ENCODE measurements at regions not wholly inside any gene's neighbourhood (a gene's known extent, or its start where the extent isn't known, plus 50 kb on each side); places are given as distances from the start of the nearest gene placed in this dataset.

- WGBS, 2 donors: 65 to 77% methylated on average over 2 of the region's 2 CpGs
- Histone ChIP-seq H3K4me3 (no peak overlapping the region), H3K4me1 (no peaks in the 10 kb centered on the region), H3K27ac (no peak overlapping the region), H3K9me3 (no peaks in the 10 kb centered on the region), H3K36me3 (no peaks in the 10 kb centered on the region), H3K27me3 (no peaks in the 10 kb centered on the region)
- FAIRE-seq: no peak
- ATAC-seq: no peak
- DNase-seq: no peak
- no peak for TF ChIP-seq CTCF (IDR thresholded peaks at IDR 0.05)
- intact Hi-C loops (cut with DNase I): loop anchor here in 1 of 3 donors (10.0 kb wide), 1 partner anchor 255 kb away; the partner anchor contains the start of gene HMX3
Measured at GRCh38 chr10:123389520-123389919, 235.3 kb downstream of the BUB3 start.

- DNase-seq (no peak), ATAC-seq (no peak), FAIRE-seq (no peak)
- Histone ChIP-seq H3K4me3 (no peak overlapping the region), H3K27ac (no peak overlapping the region), H3K9me3 (no peaks in the 10 kb centered on the region), H3K4me1 (no peaks in the 10 kb centered on the region), H3K27me3 (no peaks in the 10 kb centered on the region), H3K36me3 (no peaks in the 10 kb centered on the region)
- intact Hi-C loops (cut with DNase I): no loop called here
- 70 to 71% methylated on average over 4 of the region's 4 CpGs for WGBS, 2 donors
- TF ChIP-seq CTCF (IDR thresholded peaks at IDR 0.05): no peak
Measured at GRCh38 chr10:123390332-123390731, 236.1 kb downstream of the BUB3 start.

GRCh38 chr10:123390874-123391273 is 236.7 kb downstream of the BUB3 start:
- Histone ChIP-seq H3K27ac (no peak overlapping the region), H3K4me3 (no peak overlapping the region), H3K27me3 (no peaks in the 10 kb centered on the region), H3K4me1 (no peaks in the 10 kb centered on the region), H3K9me3 (no peaks in the 10 kb centered on the region), H3K36me3 (no peaks in the 10 kb centered on the region)
- intact Hi-C loops (cut with DNase I): no loop called here
- no peak for DNase-seq
- no peak for FAIRE-seq
- TF ChIP-seq CTCF (IDR thresholded peaks at IDR 0.05): no peak
- ATAC-seq: no peak
- 66 to 73% methylated on average over 9 of the region's 9 CpGs for WGBS, 2 donors

GRCh38 chr10:123391275-123392028 is 237.2 kb downstream of the BUB3 start:
- 59 to 69% methylated on average over 15 of the region's 15 CpGs for WGBS, 2 donors
- no peak for TF ChIP-seq CTCF (IDR thresholded peaks at IDR 0.05)
- FAIRE-seq: no peak

GRCh38 chr10:123392182-123392963 is 238.2 kb downstream of the BUB3 start:
- TF ChIP-seq CTCF (IDR thresholded peaks at IDR 0.05): no peak
- no peaks in the 10 kb centered on the region for H3K36me3 ChIP-seq
- WGBS, 2 donors: 61 to 67% methylated on average over 6 of the region's 6 CpGs
- no peaks in the 10 kb centered on the region for H3K4me1 ChIP-seq
- ATAC-seq: no peak
- no peaks in the 10 kb centered on the region for H3K27me3 ChIP-seq
- no peak for DNase-seq
- H3K9me3 ChIP-seq: no peaks in the 10 kb centered on the region
- no peak overlapping the region for H3K27ac ChIP-seq
- no peak overlapping the region for H3K4me3 ChIP-seq
- intact Hi-C loops (cut with DNase I): no loop called here
- FAIRE-seq: no peak

More at GRCh38 chr10:123391275-123392028, 237.2 kb downstream of the BUB3 start:
- DNase-seq (no peak), ATAC-seq (no peak)
- H3K4me3 ChIP-seq: no peak overlapping the region
- intact Hi-C loops (cut with DNase I): no loop called here
- H3K27ac ChIP-seq: no peak overlapping the region
- no peaks in the 10 kb centered on the region for H3K27me3 ChIP-seq
- no peaks in the 10 kb centered on the region for H3K9me3 ChIP-seq
- no peaks in the 10 kb centered on the region for H3K4me1 ChIP-seq
- no peaks in the 10 kb centered on the region for H3K36me3 ChIP-seq

Data from pancreas (tissue), 10 donors.